ENCODE measurements at regions not wholly inside any gene's neighbourhood (a gene's known extent, or its start where the extent isn't known, plus 50 kb on each side); places are given as distances from the start of the nearest gene placed in this dataset.
"Not testable (repeated sequence)": the region's sequence is repeated elsewhere in the genome, so short reads cannot be mapped to it uniquely, and the experiment has no call there.

GRCh38 chr10:6957851-6958250 lies 377.8 kb upstream of the PRKCQ start:
- intact Hi-C loops (cut with DNase I) = no loop called here
- no peak for ATAC-seq (ENCODE audit: poor library complexity)
- DNase-seq = no peak

DNA sequence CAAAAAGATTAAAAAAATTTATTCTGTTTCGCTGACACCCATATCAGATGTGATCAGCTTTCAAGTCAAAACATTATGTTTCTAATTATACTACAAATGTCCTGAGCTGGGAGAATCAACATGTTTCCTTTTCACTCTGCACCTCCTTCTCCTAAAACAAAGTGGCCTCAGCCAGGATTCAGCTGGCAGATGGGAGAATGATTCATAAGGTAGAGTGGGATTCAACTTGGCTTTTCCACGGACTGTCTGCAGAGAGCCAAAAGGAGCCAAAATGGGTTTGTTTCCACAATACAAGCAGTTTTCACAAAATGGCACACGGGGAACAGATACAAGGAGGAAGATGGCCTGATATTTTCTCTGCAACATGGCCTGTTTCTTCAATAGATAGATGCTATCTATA lies 376.5 kb upstream of the PRKCQ start:
- no peak for ATAC-seq (ENCODE audit: poor library complexity)
- intact Hi-C loops (cut with DNase I) = no loop called here
- DNase-seq = no peak

GRCh38 chr10:6953271-6953801 lies 373.3 kb upstream of the PRKCQ start:
- peak; percentile 53 for ATAC-seq (ENCODE audit: poor library complexity)
- intact Hi-C loops (cut with DNase I) = no loop called here
- peak; percentile 64 for DNase-seq

- DNase-seq = no peak
- ATAC-seq (ENCODE audit: poor library complexity) = no peak
- intact Hi-C loops (cut with DNase I) = no loop called here
Measured at GRCh38 chr10:6951732-6952131, 371.7 kb upstream of the PRKCQ start.

DNA sequence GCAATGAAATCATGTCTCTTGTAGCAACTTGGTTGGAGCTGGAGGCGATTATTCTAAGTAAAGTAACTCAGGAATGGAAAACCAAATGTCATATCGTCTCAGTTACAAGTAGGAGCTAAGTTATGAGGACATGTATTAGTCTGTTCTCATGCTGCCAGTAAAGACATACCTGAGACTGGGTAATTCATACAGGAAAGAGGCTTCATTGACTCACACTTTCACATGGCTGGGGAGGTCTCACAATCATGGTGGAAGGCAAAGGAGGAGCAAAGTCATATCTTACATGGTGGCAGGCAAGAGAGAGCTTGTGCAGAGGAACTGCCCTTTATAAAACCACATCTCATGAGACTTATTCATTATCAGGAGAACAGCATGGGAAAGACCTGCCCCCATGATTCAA lies 370.1 kb upstream of the PRKCQ start:
- ATAC-seq (ENCODE audit: poor library complexity) (no peak), DNase-seq (no peak)
- intact Hi-C loops (cut with DNase I) = no loop called here

- DNase-seq (no peak), ATAC-seq (ENCODE audit: poor library complexity) (no peak)
- intact Hi-C loops (cut with DNase I) = no loop called here
Measured at GRCh38 chr10:6944436-6944835, 364.4 kb upstream of the PRKCQ start.

- intact Hi-C loops (cut with DNase I) = no loop called here
- DNase-seq = no peak
Measured at GRCh38 chr10:6938384-6938783, 358.3 kb upstream of the PRKCQ start.

GRCh38 chr10:6936931-6937330 lies 356.9 kb upstream of the PRKCQ start:
- no peak for ATAC-seq (ENCODE audit: poor library complexity)
- intact Hi-C loops (cut with DNase I) = no loop called here
- DNase-seq = no peak

More at GRCh38 chr10:6938384-6938783, 358.3 kb upstream of the PRKCQ start:
- no peak for ATAC-seq (ENCODE audit: poor library complexity)

GRCh38 chr10:6929148-6929830 lies 349.2 kb upstream of the PRKCQ start:
- intact Hi-C loops (cut with DNase I) = no loop called here
- DNase-seq (no peak), ATAC-seq (ENCODE audit: poor library complexity) (peak; percentile 55)

DNA sequence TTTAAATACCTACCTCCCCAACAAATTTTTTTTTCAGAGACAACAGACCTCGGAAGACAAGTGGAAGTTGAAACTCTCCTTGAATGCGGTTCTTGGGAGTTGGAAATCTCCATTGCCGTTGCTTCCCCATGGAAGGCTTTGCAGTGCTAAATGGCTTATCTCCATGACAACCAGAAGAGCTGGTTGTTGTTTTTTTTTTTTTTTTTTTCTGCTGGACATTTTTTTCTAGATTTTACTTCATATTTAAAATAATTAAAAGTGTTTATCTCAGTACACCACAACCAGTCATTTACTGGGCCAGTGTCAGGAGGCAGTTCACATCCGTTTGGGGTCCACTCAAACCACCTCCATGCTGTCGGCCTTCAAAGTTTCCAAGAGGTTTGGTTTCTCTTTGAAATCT lies 348.5 kb upstream of the PRKCQ start:
- intact Hi-C loops (cut with DNase I) = no loop called here
- DNase-seq = no peak
- ATAC-seq (ENCODE audit: poor library complexity) = no peak

GRCh38 chr10:6926971-6927370 lies 346.9 kb upstream of the PRKCQ start:
- no peak for ATAC-seq (ENCODE audit: poor library complexity)
- intact Hi-C loops (cut with DNase I) = no loop called here
- no peak for DNase-seq

GRCh38 chr10:6925146-6925545 lies 345.1 kb upstream of the PRKCQ start:
- no peak for ATAC-seq (ENCODE audit: poor library complexity)
- no peak for DNase-seq
- intact Hi-C loops (cut with DNase I) = no loop called here

- ATAC-seq (ENCODE audit: poor library complexity) (peak; percentile 74), DNase-seq (no peak)
- intact Hi-C loops (cut with DNase I) = no loop called here
Measured at GRCh38 chr10:6924166-6924565, 344.1 kb upstream of the PRKCQ start.

DNA sequence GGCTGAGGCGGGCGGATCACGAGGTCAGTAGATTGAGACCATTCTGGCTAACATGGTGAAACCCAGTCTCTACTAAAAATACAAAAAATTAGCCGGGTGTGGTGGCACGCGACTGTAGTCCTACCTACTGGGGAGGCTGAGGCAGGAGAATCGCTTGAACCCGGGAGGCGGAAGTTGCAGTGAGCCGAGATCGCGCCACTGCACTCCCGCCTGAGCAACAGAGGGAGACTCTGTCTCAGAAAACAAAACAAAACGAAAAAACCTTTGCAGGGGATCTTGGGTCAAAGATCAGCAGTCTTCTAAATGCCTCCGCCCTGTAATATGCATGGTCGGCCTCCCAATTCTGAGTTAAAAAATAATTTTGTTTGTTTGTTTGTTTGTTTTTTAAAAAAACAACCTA lies 340.9 kb upstream of the PRKCQ start:
- ATAC-seq (ENCODE audit: poor library complexity); DNase-seq; intact Hi-C loops (cut with DNase I): not testable (repeated sequence)

DNA sequence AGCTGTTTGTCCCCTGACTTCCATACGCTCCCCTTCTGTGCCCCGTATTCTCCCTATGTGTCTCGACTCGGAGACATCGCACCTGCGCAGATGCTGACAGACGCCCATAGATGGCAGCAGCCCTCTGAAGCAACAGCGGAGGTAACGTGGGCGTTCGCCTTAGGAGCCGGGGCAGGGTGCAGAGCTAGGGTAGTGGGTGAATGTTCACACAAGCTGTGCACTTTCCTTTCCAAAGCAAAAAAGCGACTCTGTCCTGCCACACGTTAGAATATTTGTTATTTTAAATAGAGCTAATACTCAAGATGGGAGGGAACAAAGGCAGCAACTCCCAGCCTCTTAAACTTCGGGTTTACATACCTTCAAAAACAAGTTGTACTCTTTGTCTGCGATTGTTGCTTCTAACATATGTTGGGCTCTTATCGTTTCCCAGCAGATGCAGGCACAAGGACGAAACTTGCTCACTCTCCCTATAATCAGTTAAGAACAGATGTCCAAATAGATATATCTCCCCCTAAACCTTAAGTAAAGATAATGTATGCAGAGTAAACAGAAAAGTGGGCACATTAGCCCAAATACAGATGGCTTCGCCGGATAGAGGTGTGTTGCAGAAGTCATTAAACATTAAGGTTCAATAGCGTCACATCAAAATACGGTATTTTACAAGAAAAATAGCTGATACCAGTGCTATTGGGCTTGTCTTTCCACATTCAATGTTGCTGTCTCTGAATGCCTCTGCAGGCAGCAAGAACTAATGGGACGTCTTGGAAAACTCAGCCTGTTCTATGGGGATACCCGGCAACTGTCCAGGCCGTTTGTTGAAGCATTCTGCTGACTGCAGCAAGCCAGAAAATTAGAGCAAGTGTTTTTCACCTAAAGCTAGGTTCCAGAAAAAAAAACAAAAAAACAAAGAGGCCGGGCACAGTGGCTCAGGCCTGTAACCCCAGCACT lies 340.3 kb upstream of the PRKCQ start:
- ATAC-seq (ENCODE audit: poor library complexity) (peak; percentile 96), DNase-seq (peak; percentile 77)
- intact Hi-C loops (cut with DNase I) = no loop called here

DNA sequence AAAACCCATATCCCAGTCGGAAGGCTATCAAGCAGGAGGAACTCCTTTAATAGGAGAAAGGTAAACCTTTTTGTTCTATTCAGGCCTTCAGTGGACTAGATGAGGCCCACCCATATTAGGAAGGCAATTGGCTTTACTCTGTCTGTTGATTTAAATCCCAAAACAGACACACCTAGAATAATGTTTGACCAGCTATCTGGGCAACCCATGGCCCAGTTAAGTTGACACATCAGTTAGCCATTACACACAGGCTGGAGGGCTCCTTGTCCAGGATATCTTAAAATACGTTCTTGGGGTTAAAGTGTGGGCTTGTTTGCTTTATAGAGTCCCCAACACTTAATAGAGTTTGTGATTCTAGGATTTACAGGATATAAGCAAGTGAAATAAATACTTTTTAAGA lies 339.0 kb upstream of the PRKCQ start:
- intact Hi-C loops (cut with DNase I) = loop anchor here (5.0 kb wide), 1 partner anchor 498 kb away; no protein-coding TSS in a partner anchor
- DNase-seq (no peak), ATAC-seq (ENCODE audit: poor library complexity) (no peak)

GRCh38 chr10:6918305-6918704 lies 338.2 kb upstream of the PRKCQ start:
- intact Hi-C loops (cut with DNase I) = loop anchor here (5.0 kb wide), 1 partner anchor 499 kb away; no protein-coding TSS in a partner anchor
- no peak for DNase-seq
- ATAC-seq (ENCODE audit: poor library complexity) = no peak

DNA sequence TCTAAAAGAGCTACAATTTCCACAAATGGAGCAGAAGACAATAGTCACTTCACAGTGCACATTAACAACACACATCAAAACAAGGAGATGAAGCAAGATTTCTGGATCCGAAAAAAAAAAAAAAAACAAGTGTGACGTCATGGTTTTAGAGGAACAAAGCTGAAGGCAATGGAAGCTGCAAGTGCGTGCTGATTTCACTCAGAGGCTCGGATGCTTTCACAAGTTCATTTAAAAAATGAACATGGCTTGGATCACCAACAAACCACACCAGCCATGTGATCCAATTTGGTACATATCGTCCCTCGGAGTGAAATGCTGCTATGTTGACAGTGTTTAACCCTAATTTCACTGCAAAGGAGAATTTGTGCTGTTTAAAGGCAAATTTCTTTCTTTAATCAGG lies 337.0 kb upstream of the PRKCQ start:
- ATAC-seq (ENCODE audit: poor library complexity) = no peak
- intact Hi-C loops (cut with DNase I) = loop anchor here (5.0 kb wide), 1 partner anchor 500 kb away; no protein-coding TSS in a partner anchor
- no peak for DNase-seq

GRCh38 chr10:6916601-6917000 lies 336.5 kb upstream of the PRKCQ start:
- no peak for DNase-seq
- no peak for ATAC-seq (ENCODE audit: poor library complexity)
- intact Hi-C loops (cut with DNase I) = loop anchor here (5.0 kb wide), 1 partner anchor 501 kb away; no protein-coding TSS in a partner anchor

All from Right ventricle myocardium superior (tissue), 1 donor.